ENCODE measurements at regions not wholly inside any gene's neighbourhood (a gene's known extent, or its start where the extent isn't known, plus 50 kb on each side); places are given as distances from the start of the nearest gene placed in this dataset.

DNA sequence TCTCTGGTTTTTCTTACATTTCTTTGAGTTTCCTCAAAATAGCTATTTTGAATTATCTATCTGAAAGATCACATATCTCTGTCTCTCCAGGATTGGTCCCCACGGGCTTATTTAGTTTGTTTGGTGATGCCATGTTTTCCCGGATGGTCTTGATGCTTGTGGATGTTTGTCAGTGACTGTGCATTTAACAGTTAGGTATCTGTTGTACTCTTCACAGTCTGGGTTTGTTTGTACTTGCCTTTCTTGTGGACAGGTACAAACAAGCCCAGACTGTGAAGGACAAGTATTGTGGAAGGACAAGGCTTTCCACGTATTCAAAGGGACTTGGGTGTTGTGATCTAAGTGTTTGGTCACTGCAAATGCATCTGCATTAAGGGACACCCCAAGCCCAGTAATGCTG lies 49.9 kb upstream of the TOP1 start:
- Histone ChIP-seq H3K14ac (ENCODE audit: insufficient read length) (no peak overlapping the region), H3K27ac (ENCODE audit: low read depth, low read length) (no peak overlapping the region), H3K4ac (replicated peaks; ENCODE audit: insufficient read length, low read depth, low read length) (no peak overlapping the region), H4K5ac (ENCODE audit: insufficient read length, low read depth, low read length) (no peak overlapping the region), H3K9me3 (ENCODE audit: insufficient read depth in 2 of 2, low read depth in 1 of 2, low read length in 1 of 2) (peaks cover 3 to 6% of the 10 kb centered on the region in 2 experiments; a peak in 2 of 4 replicates), H4K91ac (replicated peaks; ENCODE audit: insufficient read length, low read length) (no peak overlapping the region), H2BK12ac (ENCODE audit: low read depth, low read length) (no peak overlapping the region), H2AFZ (ENCODE audit: low read length) (no peak overlapping the region), H3K23ac (ENCODE audit: insufficient read length) (no peak overlapping the region), H2BK15ac (ENCODE audit: low read length) (no peak overlapping the region), H3K4me2 (ENCODE audit: insufficient read depth in 1 of 2, low read depth in 2 of 2, low read length in 2 of 2) (no peak overlapping the region), H3K27me3 (replicated peaks in 1 of 4; ENCODE audit: control insufficient read depth in 3 of 4, extremely low read depth in 1 of 4, insufficient read depth in 3 of 4, low read length in 3 of 4) (no peaks in the 10 kb centered on the region), H4K8ac (ENCODE audit: extremely low read depth, insufficient read depth, low read length) (no peak overlapping the region), H2AK5ac (ENCODE audit: low read depth, low read length) (no peak overlapping the region), H2BK20ac (ENCODE audit: low read length) (no peak overlapping the region), H3K9ac (replicated peaks in 1 of 4; ENCODE audit: extremely low read depth in 1 of 4, low read depth in 3 of 4, low read length in 3 of 4) (no peak overlapping the region), H2BK120ac (replicated peaks; ENCODE audit: low read depth, low read length) (no peak overlapping the region), H2BK5ac (ENCODE audit: low read depth, low read length) (no peak overlapping the region), H3K56ac (replicated peaks; ENCODE audit: insufficient read length, low read depth, low read length) (no peak overlapping the region), H3K36me3 (ENCODE audit: control insufficient read depth in 2 of 4, insufficient read depth in 4 of 4, low read length in 3 of 4) (no peaks in the 10 kb centered on the region), H3K79me1 (ENCODE audit: low read depth, low read length) (no peaks in the 10 kb centered on the region), H3K23me2 (ENCODE audit: low read depth, low read length) (no peaks in the 10 kb centered on the region), H3K18ac (ENCODE audit: extremely low read depth, low read length) (no peak overlapping the region), H3K4me1 (replicated peaks in 1 of 4; ENCODE audit: control insufficient read depth in 3 of 4, insufficient read depth in 4 of 4, low read length in 3 of 4) (no peaks in the 10 kb centered on the region; a peak in 1 of 7 replicates), H4K20me1 (replicated peaks in 1 of 2; ENCODE audit: control insufficient read depth in 1 of 2, insufficient read depth in 2 of 2, low read length in 2 of 2) (no peaks in the 10 kb centered on the region), H3K4me3 (ENCODE audit: extremely low read depth in 1 of 4, insufficient read depth in 2 of 4, low read depth in 3 of 4, low read length in 4 of 4) (no peak overlapping the region), H3K79me2 (ENCODE audit: control insufficient read depth in 1 of 2, insufficient read depth in 2 of 2, low read length in 2 of 2) (no peaks in the 10 kb centered on the region)
- FAIRE-seq (no peak), DNase-seq (ENCODE audit: low read depth in 1 of 2, low spot score in 2 of 2) (peak in 1 of 2 experiments; percentile 13)
- WGBS, 2 experiments (ENCODE audit: extremely low coverage in 1 of 2, insufficient coverage in 1 of 2, insufficient read length in 1 of 2, insufficient replicate concordance in 2 of 2, low coverage in 1 of 2, low lambda C conversion rate in 2 of 2, missing lambda C conversion rate in 1 of 2) = 90% methylated on average over 3 of the region's 3 CpGs; no CpG with 5 or more reads in 1 of the 2 experiments
- ChIA-PET CTCF (ENCODE audit: partially characterized antibody) (interaction anchor here (0.7 to 2.6 kb wide), 6 partner anchors 11 to 237 kb away, joined by 3 to 19 read pairs (median 4); no protein-coding TSS in a partner anchor), POLR2A (ENCODE audit: partially characterized antibody) (no interaction called here)
- TF ChIP-seq POLR2A (IDR thresholded peaks at IDR 0.05; ENCODE audit: control extremely low read depth in 1 of 2, low read depth in 2 of 2, low read length in 2 of 2) (no peak), RXRA (IDR thresholded peaks at IDR 0.05; ENCODE audit: insufficient read depth, low read depth, low read length) (no peak), BCL11A (IDR thresholded peaks at IDR 0.05; ENCODE audit: low read depth in 2 of 2, low read length in 2 of 2) (no peak), CHD1 (IDR thresholded peaks at IDR 0.05; ENCODE audit: low read depth, low read length) (no peak), ZNF274 (IDR thresholded peaks at IDR 0.05; ENCODE audit: borderline replicate concordance, extremely low read depth, low read length) (no peak), POLR2AphosphoS5 (IDR thresholded peaks at IDR 0.05; ENCODE audit: low read depth, low read length) (no peak), SUZ12 (IDR thresholded peaks at IDR 0.05; ENCODE audit: low read length) (no peak), CBX5 (IDR thresholded peaks at IDR 0.05; ENCODE audit: low read depth, low read length) (no peak), MAFK (IDR thresholded peaks at IDR 0.05; ENCODE audit: low read depth, low read length) (no peak), PHF8 (conservative IDR thresholded peaks at IDR 0.05; ENCODE audit: low read depth, low read length) (no peak), HDAC6 (IDR thresholded peaks at IDR 0.05; ENCODE audit: low read depth, low read length) (no peak), RNF2 (IDR thresholded peaks at IDR 0.05; ENCODE audit: borderline replicate concordance, low read depth, low read length, missing control alignments, poor library complexity, severe bottlenecking) (no peak)
- TF ChIP-seq, protein P1, sequence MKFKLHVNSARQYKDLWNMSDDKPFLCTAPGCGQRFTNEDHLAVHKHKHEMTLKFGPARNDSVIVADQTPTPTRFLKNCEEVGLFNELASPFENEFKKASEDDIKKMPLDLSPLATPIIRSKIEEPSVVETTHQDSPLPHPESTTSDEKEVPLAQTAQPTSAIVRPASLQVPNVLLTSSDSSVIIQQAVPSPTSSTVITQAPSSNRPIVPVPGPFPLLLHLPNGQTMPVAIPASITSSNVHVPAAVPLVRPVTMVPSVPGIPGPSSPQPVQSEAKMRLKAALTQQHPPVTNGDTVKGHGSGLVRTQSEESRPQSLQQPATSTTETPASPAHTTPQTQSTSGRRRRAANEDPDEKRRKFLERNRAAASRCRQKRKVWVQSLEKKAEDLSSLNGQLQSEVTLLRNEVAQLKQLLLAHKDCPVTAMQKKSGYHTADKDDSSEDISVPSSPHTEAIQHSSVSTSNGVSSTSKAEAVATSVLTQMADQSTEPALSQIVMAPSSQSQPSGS (IDR thresholded peaks at IDR 0.05; ENCODE audit: low read length) = no peak
